HCT116 (cell line): ENCODE measurements at regions not wholly inside any gene's neighbourhood (a gene's known extent, or its start where the extent isn't known, plus 50 kb on each side); places are given as distances from the start of the nearest gene placed in this dataset.

Experiments used
- ATAC-seq: fragments of 200-7000 bp; cut with Tn5 transposase; 2 replicates; pipeline ENCODE4 v1.9.1; 2020; ENCODE audit warnings: mild to moderate bottlenecking, moderate library complexity
- BruUV-seq: library from RNA; stranded (reverse); fragments of 400-500 nt; replicated peaks from 2 replicates; lab custom pipeline; 2021; lab: Mats Ljungman, UMichigan
- CTCF ChIA-PET: fragments of 300-600 bp; sonication (Branson Sonifier 250); formaldehyde crosslinking; loops from one replicate; lab custom pipeline; 2021; ENCODE audit warnings: antibody characterized with exemption; lab: Charles Lee
- POLR2A ChIA-PET: fragments of 300-600, 350-600 bp; sonication (Branson Sonifier 250); formaldehyde crosslinking; loops from one replicate; lab custom pipeline; 2021; ENCODE audit warnings: antibody characterized with exemption; lab: Charles Lee
- RAD21 ChIA-PET, 2 experiments: fragments of 300-600 bp; sonication (Branson Sonifier 250); formaldehyde crosslinking; loops; one replicate each; lab custom pipeline; 2023; ENCODE audit warnings: low total read pairs in 2 of 2; ENCODE audit not compliant: uncharacterized antibody in 2 of 2, unreplicated experiment in 2 of 2, low non-redundant PET in 1 of 2; lab: Charles Lee
- DNase-seq: peaks from one replicate; pipeline ENCODE4 v3.0.0-alpha.2; 2010; ENCODE audit warnings: low read depth, low spot score
- H2AFZ ChIP-seq: fragments of 200-600 bp; shearing (Covaris generic), sonication (generic); 2 replicates; pipeline ENCODE4 v1.6.1; 2017; ENCODE audit warnings: low read depth, mixed run types, mixed read lengths, antibody characterized with exemption, low read length; ENCODE audit not compliant: poor library complexity, severe bottlenecking
- H3K27ac ChIP-seq: 2 replicates; pipeline ENCODE4 v1.5.1; 2012; ENCODE audit warnings: low read depth, low read length
- H3K27me3 ChIP-seq: fragments of 200-600 bp; sonication (generic); 2 replicates; pipeline ENCODE4 v1.6.1; 2016; ENCODE audit warnings: mixed run types, low read length, mixed read lengths; ENCODE audit not compliant: insufficient read depth
- H3K36me3 ChIP-seq, 2 experiments: fragments of 200-500 bp in 1 of 2; fragments of 200-600 bp in 1 of 2; sonication (Bioruptor generic) in 1 of 2; sonication (generic) in 1 of 2; 2 replicates each; pipeline versions ENCODE4 v1.5.1 to v1.6.1; 2014 to 2016; ENCODE audit warnings: low read length in 2 of 2, inconsistent platforms in 1 of 2, mixed read lengths in 1 of 2, mixed run types in 1 of 2; ENCODE audit not compliant: insufficient read depth in 2 of 2, control insufficient read depth in 1 of 2
- H3K4me1 ChIP-seq, 2 experiments: fragments of 200-600 bp in 1 of 2; sonication (generic) in 1 of 2; 2 replicates each; pipeline versions ENCODE4 v1.5.1 to v1.6.1; 2012 to 2017; ENCODE audit warnings: low read length in 2 of 2, inconsistent platforms in 1 of 2, mild to moderate bottlenecking in 1 of 2, mixed read lengths in 1 of 2, mixed run types in 1 of 2, moderate library complexity in 1 of 2; ENCODE audit not compliant: insufficient read depth in 2 of 2, control insufficient read depth in 1 of 2
- H3K4me2 ChIP-seq: fragments of 200-600 bp; sonication (generic); 2 replicates; pipeline ENCODE4 v1.6.1; 2017; ENCODE audit warnings: mixed run types, low read length, mixed read lengths
- H3K4me3 ChIP-seq, 2 experiments: fragments of 200-600 bp in 1 of 2; sonication (generic) in 1 of 2; replicated peaks in 1 of 2; 2 replicates each; pipeline ENCODE4 v1.5.1; 2011 to 2016; ENCODE audit warnings: low read length in 2 of 2, control low read depth in 1 of 2, low read depth in 1 of 2, mild to moderate bottlenecking in 1 of 2, mixed read lengths in 1 of 2, mixed run types in 1 of 2
- H3K79me2 ChIP-seq: fragments of 200-600 bp; sonication (generic); 2 replicates; pipeline ENCODE4 v1.6.1; 2017; ENCODE audit warnings: mild to moderate bottlenecking, mixed run types, low read length, moderate library complexity, mixed read lengths; ENCODE audit not compliant: insufficient read depth
- H3K9ac ChIP-seq: fragments of 200-600 bp; sonication (generic); 2 replicates; pipeline ENCODE4 v1.6.1; 2016; ENCODE audit warnings: low read length, mixed read lengths
- H3K9me2 ChIP-seq: fragments of 200-600 bp; sonication (generic), shearing (Covaris generic); 2 replicates; pipeline ENCODE4 v1.6.1; 2017; ENCODE audit warnings: mixed run types, mild to moderate bottlenecking, moderate library complexity; ENCODE audit not compliant: insufficient read depth
- H3K9me3 ChIP-seq, 2 experiments: fragments of 200-500 bp in 1 of 2; fragments of 200-600 bp in 1 of 2; sonication (Bioruptor generic) in 1 of 2; sonication (generic) in 1 of 2; 2 replicates each; pipeline ENCODE4 v1.6.1; 2014 to 2017; ENCODE audit warnings: low read length in 2 of 2, mixed read lengths in 2 of 2, inconsistent platforms in 1 of 2, low read depth in 1 of 2, mild to moderate bottlenecking in 1 of 2, mixed run types in 1 of 2, moderate library complexity in 1 of 2; ENCODE audit not compliant: control insufficient read depth in 1 of 2, insufficient read depth in 1 of 2
- H4K20me1 ChIP-seq: fragments of 200-600 bp; sonication (generic), shearing (Covaris generic); 2 replicates; pipeline ENCODE4 v1.6.1; 2017; ENCODE audit warnings: mixed run types, mild to moderate bottlenecking, moderate library complexity; ENCODE audit not compliant: insufficient read depth
- CBX3 ChIP-seq: IDR thresholded peaks from 2 replicates; pipeline ENCODE4 v1.6.1; 2012; ENCODE audit warnings: low read depth
- EGR1 ChIP-seq: IDR thresholded peaks from 2 replicates; pipeline ENCODE4 v1.6.1; 2012; ENCODE audit warnings: low read depth
- ELF1 ChIP-seq: IDR thresholded peaks from 2 replicates; pipeline ENCODE4 v1.6.1; 2012; ENCODE audit warnings: low read depth, borderline replicate concordance
- FOSL1 ChIP-seq: IDR thresholded peaks from 2 replicates; pipeline ENCODE4 v1.6.1; 2012; ENCODE audit warnings: low read depth
- POLR2AphosphoS5 ChIP-seq: IDR thresholded peaks from 2 replicates; pipeline ENCODE4 v1.6.1; 2011; ENCODE audit warnings: mild to moderate bottlenecking, low read depth, low read length, moderate library complexity
- RAD21 ChIP-seq: IDR thresholded peaks from 2 replicates; pipeline ENCODE4 v1.6.1; 2012; ENCODE audit warnings: low read depth, mild to moderate bottlenecking
- SIN3A ChIP-seq: IDR thresholded peaks from 2 replicates; pipeline ENCODE4 v1.6.1; 2012; ENCODE audit warnings: low read depth
- SP1 ChIP-seq: IDR thresholded peaks from 2 replicates; pipeline ENCODE4 v1.6.1; 2012; ENCODE audit warnings: low read depth
- SRF ChIP-seq: IDR thresholded peaks from 2 replicates; pipeline ENCODE4 v1.6.1; 2012; ENCODE audit warnings: low read depth
- TCF7L2 ChIP-seq: IDR thresholded peaks from 2 replicates; pipeline ENCODE4 v1.7.0; 2011; ENCODE audit warnings: borderline replicate concordance, inconsistent platforms; ENCODE audit not compliant: insufficient read depth, insufficient read length; ENCODE audit errors: extremely low read depth
- YY1 ChIP-seq: IDR thresholded peaks from 2 replicates; pipeline ENCODE4 v1.6.1; 2011; ENCODE audit warnings: low read length, low read depth, moderate library complexity, mild to moderate bottlenecking; ENCODE audit not compliant: insufficient replicate concordance; ENCODE audit errors: extremely low read depth
- intact Hi-C: fragments of 100-400 bp; cut with micrococcal nuclease; formaldehyde crosslinking; loops from 2 replicates; pipeline ENCODE4 v1.10.0; 2022
- TF ChIP-seq, protein P1 (sequence below): IDR thresholded peaks from 2 replicates; pipeline ENCODE4 v1.6.1; 2012
- TF ChIP-seq, protein P2 (sequence below): IDR thresholded peaks from 2 replicates; pipeline ENCODE4 v1.6.1; 2012; ENCODE audit warnings: low read depth
- TF ChIP-seq, protein P3 (sequence below), 3 experiments: fragments of 200-600 bp in 1 of 3; sonication (generic) in 1 of 3; IDR thresholded peaks in 2 of 3; conservative IDR thresholded peaks in 1 of 3; 2 replicates each; pipeline ENCODE4 v1.5.1; 2012 to 2017; ENCODE audit warnings: low read depth in 2 of 3, low read length in 2 of 3, antibody characterized with exemption in 1 of 3, borderline replicate concordance in 1 of 3, control low read depth in 1 of 3, mild to moderate bottlenecking in 1 of 3, mixed read lengths in 1 of 3, mixed run types in 1 of 3, moderate library complexity in 1 of 3; ENCODE audit not compliant: insufficient read depth in 1 of 3
- TF ChIP-seq, protein P4 (sequence below): IDR thresholded peaks from 2 replicates; pipeline ENCODE4 v1.6.1; 2012

DNA sequence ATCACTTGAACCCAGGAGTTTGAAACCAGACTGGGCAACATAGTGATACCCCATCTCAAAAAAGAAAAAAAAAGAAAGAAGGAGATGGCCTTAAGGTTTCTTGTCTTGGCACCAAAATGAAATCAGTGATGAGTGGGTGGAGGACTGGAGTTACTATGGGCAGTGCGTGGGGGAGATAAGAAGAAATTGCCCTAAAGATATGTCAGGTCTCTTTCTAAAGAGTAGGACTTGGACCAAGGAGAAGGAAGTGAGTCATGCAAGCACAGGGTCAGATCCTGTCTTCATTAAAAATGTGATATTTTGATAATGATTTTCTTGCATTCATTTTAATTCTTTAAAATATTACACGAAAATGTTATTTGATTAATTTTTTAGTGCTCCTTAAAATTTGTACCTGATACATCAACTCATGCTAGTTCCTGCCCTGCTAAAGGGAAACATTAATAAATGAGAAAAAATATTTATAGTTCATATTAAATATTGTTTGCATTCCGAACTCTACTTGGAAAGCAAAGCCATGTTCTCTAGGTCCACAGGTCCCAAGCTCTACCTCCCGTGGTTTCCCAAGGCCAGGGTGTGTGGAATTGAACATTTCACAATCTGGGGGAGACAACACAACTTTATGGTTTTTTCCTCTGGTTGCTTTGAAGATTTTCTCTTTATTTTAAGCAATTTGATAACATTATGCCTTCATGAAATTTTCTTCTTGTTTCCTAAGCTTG is 62.6 kb upstream of the CTLA4 start:
- Histone ChIP-seq H3K9me2 (no peaks in the 10 kb centered on the region), H3K4me1 (peaks cover 0 to 5% of the 10 kb centered on the region in 2 experiments; a peak in 1 of 4 replicates), H3K27ac (no peak overlapping the region), H3K9me3 (no peaks in the 10 kb centered on the region; a peak in 1 of 4 replicates), H3K36me3 (no peaks in the 10 kb centered on the region), H3K4me3 (no peak overlapping the region), H3K4me2 (no peak overlapping the region), H3K27me3 (no peaks in the 10 kb centered on the region), H4K20me1 (no peaks in the 10 kb centered on the region), H3K79me2 (no peaks in the 10 kb centered on the region), H2AFZ (no peak overlapping the region), H3K9ac (no peak overlapping the region)
- CTCF ChIA-PET, result no interaction called here
- intact Hi-C loops, result no loop called here
- RAD21 ChIA-PET, result no interaction called here
- DNase-seq (no peak), ATAC-seq (no peak)
- POLR2A ChIA-PET, result no interaction called here
- BruUV-seq, result no TSS peak
- no peak for TF ChIP-seq SRF
- TF ChIP-seq FOSL1, result no peak
- no peak for TF ChIP-seq SIN3A
- TF ChIP-seq CBX3, result no peak
- TF ChIP-seq YY1, result no peak
- no peak for TF ChIP-seq RAD21
- TF ChIP-seq, protein P1, sequence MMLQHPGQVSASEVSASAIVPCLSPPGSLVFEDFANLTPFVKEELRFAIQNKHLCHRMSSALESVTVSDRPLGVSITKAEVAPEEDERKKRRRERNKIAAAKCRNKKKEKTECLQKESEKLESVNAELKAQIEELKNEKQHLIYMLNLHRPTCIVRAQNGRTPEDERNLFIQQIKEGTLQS, result no peak

DNA sequence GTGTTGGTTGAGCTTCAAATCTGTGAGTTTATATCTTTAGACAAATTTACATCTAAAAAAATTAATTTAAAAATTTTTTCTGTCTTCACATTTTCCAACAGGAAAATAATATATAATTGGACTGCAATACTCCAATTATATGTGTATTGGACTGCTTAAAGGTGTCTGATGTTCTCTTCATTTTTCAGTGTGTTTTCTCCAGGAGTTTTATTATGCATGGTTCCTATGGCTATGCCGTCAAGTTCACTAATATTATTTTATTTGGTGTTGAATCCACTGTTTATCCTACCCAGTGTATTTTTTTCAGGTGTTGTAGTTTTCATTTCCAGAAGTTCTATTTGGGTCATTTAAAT is 62.1 kb upstream of the CTLA4 start:
- BruUV-seq, result no TSS peak
- TF ChIP-seq, protein P2, sequence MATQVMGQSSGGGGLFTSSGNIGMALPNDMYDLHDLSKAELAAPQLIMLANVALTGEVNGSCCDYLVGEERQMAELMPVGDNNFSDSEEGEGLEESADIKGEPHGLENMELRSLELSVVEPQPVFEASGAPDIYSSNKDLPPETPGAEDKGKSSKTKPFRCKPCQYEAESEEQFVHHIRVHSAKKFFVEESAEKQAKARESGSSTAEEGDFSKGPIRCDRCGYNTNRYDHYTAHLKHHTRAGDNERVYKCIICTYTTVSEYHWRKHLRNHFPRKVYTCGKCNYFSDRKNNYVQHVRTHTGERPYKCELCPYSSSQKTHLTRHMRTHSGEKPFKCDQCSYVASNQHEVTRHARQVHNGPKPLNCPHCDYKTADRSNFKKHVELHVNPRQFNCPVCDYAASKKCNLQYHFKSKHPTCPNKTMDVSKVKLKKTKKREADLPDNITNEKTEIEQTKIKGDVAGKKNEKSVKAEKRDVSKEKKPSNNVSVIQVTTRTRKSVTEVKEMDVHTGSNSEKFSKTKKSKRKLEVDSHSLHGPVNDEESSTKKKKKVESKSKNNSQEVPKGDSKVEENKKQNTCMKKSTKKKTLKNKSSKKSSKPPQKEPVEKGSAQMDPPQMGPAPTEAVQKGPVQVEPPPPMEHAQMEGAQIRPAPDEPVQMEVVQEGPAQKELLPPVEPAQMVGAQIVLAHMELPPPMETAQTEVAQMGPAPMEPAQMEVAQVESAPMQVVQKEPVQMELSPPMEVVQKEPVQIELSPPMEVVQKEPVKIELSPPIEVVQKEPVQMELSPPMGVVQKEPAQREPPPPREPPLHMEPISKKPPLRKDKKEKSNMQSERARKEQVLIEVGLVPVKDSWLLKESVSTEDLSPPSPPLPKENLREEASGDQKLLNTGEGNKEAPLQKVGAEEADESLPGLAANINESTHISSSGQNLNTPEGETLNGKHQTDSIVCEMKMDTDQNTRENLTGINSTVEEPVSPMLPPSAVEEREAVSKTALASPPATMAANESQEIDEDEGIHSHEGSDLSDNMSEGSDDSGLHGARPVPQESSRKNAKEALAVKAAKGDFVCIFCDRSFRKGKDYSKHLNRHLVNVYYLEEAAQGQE, result no peak
- TF ChIP-seq, protein P3, sequence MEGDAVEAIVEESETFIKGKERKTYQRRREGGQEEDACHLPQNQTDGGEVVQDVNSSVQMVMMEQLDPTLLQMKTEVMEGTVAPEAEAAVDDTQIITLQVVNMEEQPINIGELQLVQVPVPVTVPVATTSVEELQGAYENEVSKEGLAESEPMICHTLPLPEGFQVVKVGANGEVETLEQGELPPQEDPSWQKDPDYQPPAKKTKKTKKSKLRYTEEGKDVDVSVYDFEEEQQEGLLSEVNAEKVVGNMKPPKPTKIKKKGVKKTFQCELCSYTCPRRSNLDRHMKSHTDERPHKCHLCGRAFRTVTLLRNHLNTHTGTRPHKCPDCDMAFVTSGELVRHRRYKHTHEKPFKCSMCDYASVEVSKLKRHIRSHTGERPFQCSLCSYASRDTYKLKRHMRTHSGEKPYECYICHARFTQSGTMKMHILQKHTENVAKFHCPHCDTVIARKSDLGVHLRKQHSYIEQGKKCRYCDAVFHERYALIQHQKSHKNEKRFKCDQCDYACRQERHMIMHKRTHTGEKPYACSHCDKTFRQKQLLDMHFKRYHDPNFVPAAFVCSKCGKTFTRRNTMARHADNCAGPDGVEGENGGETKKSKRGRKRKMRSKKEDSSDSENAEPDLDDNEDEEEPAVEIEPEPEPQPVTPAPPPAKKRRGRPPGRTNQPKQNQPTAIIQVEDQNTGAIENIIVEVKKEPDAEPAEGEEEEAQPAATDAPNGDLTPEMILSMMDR (IDR thresholded peaks at IDR 0.05 in 2 of 3, conservative IDR thresholded peaks at IDR 0.05 in 1 of 3; ENCODE audit: borderline replicate concordance in 1 of 3, insufficient read depth in 1 of 3, low read depth in 2 of 3, low read length in 2 of 3), result no peak
- TF ChIP-seq ELF1, result no peak
- TF ChIP-seq SP1, result no peak
- TF ChIP-seq, protein P4, sequence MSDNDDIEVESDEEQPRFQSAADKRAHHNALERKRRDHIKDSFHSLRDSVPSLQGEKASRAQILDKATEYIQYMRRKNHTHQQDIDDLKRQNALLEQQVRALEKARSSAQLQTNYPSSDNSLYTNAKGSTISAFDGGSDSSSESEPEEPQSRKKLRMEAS, result no peak
- no peak for TF ChIP-seq TCF7L2
- TF ChIP-seq POLR2AphosphoS5, result no peak
- no peak for TF ChIP-seq YY1
- TF ChIP-seq EGR1, result no peak

More for the DNA sequence above, 62.1 kb upstream of the CTLA4 start:
- Histone ChIP-seq H3K4me3 (no peak overlapping the region), H4K20me1 (no peaks in the 10 kb centered on the region), H2AFZ (no peak overlapping the region), H3K9ac (no peak overlapping the region), H3K79me2 (no peaks in the 10 kb centered on the region), H3K9me3 (no peaks in the 10 kb centered on the region; a peak in 1 of 4 replicates), H3K36me3 (no peaks in the 10 kb centered on the region), H3K27ac (no peak overlapping the region), H3K27me3 (no peaks in the 10 kb centered on the region), H3K4me1 (peaks cover 0 to 9% of the 10 kb centered on the region in 2 experiments; a peak in 1 of 4 replicates), H3K4me2 (no peak overlapping the region), H3K9me2 (no peaks in the 10 kb centered on the region)
- ChIA-PET RAD21 (no interaction called here), CTCF (no interaction called here), POLR2A (no interaction called here)
- intact Hi-C loops, result no loop called here
- ATAC-seq, result no peak
- DNase-seq, result no peak
